ENCODE measurements at regions not wholly inside any gene's neighbourhood (a gene's known extent, or its start where the extent isn't known, plus 50 kb on each side); places are given as distances from the start of the nearest gene placed in this dataset.

- H3K36me3 ChIP-seq (ENCODE audit: control insufficient read depth, insufficient read depth, low read length), result no peaks in the 10 kb centered on the region
- ATAC-seq (no peak), DNase-seq (no peak)
- no peak overlapping the region for H3K4me3 Mint-ChIP-seq
- H3K36me3 Mint-ChIP-seq, result no peaks in the 10 kb centered on the region
- no peak overlapping the region for H3K27ac ChIP-seq (ENCODE audit: low read length)
- H3K27me3 ChIP-seq (ENCODE audit: control insufficient read depth, insufficient read depth, low read length), result no peaks in the 10 kb centered on the region
- intact Hi-C loops (cut with micrococcal nuclease), result no loop called here
- TF ChIP-seq CTCF (IDR thresholded peaks at IDR 0.05), result no peak
- no peaks in the 10 kb centered on the region for H3K4me1 ChIP-seq (ENCODE audit: control insufficient read depth, insufficient read depth, low read length)
- peaks cover 4% of the 10 kb centered on the region for H3K9me3 ChIP-seq (ENCODE audit: control insufficient read depth, insufficient read depth, low read length)
- WGBS (ENCODE audit: insufficient coverage), result 53% methylated on average over 3 of the region's 4 CpGs
- no peaks in the 10 kb centered on the region for H3K27me3 Mint-ChIP-seq (ENCODE audit: low read depth in 2 of 2)
- no peak overlapping the region for H3K4me3 ChIP-seq (ENCODE audit: low read length)
- H3K4me1 Mint-ChIP-seq, result no peaks in the 10 kb centered on the region
- peaks cover 4 to 5% of the 10 kb centered on the region in 2 donors for H3K9me3 Mint-ChIP-seq
- H3K27ac Mint-ChIP-seq, result no peak overlapping the region
Observed at GRCh38 chr2:155830817-155831579, 501.5 kb downstream of the NR4A2 start.

GRCh38 chr2:155830351-155830750, 502.2 kb downstream of the NR4A2 start:
- Mint-ChIP-seq H3K36me3 (no peaks in the 10 kb centered on the region), H3K4me1 (no peaks in the 10 kb centered on the region), H3K9me3 (peaks cover 5 to 7% of the 10 kb centered on the region in 2 donors), H3K27me3 (ENCODE audit: low read depth in 2 of 2) (no peaks in the 10 kb centered on the region), H3K27ac (no peak overlapping the region), H3K4me3 (no peak overlapping the region)
- Histone ChIP-seq H3K27ac (ENCODE audit: low read length) (no peak overlapping the region), H3K27me3 (ENCODE audit: control insufficient read depth, insufficient read depth, low read length) (no peaks in the 10 kb centered on the region), H3K36me3 (ENCODE audit: control insufficient read depth, insufficient read depth, low read length) (no peaks in the 10 kb centered on the region), H3K4me3 (ENCODE audit: low read length) (no peak overlapping the region), H3K4me1 (ENCODE audit: control insufficient read depth, insufficient read depth, low read length) (no peaks in the 10 kb centered on the region), H3K9me3 (ENCODE audit: control insufficient read depth, insufficient read depth, low read length) (peaks cover 4% of the 10 kb centered on the region)
- TF ChIP-seq CTCF (IDR thresholded peaks at IDR 0.05), result no peak
- intact Hi-C loops (cut with micrococcal nuclease), result no loop called here
- DNase-seq (no peak), ATAC-seq (no peak)
- 85% methylated on average over 4 of the region's 5 CpGs for WGBS (ENCODE audit: insufficient coverage)

GRCh38 chr2:155825876-155826275, 506.6 kb downstream of the NR4A2 start:
- Histone ChIP-seq H3K4me1 (ENCODE audit: control insufficient read depth, insufficient read depth, low read length) (no peaks in the 10 kb centered on the region), H3K36me3 (ENCODE audit: control insufficient read depth, insufficient read depth, low read length) (no peaks in the 10 kb centered on the region), H3K27ac (ENCODE audit: low read length) (no peak overlapping the region), H3K9me3 (ENCODE audit: control insufficient read depth, insufficient read depth, low read length) (peaks cover 4% of the 10 kb centered on the region), H3K4me3 (ENCODE audit: low read length) (no peak overlapping the region), H3K27me3 (ENCODE audit: control insufficient read depth, insufficient read depth, low read length) (no peaks in the 10 kb centered on the region)
- no peaks in the 10 kb centered on the region for H3K36me3 Mint-ChIP-seq
- no peak overlapping the region for H3K4me3 Mint-ChIP-seq
- 85% methylated on average over 2 of the region's 2 CpGs for WGBS (ENCODE audit: insufficient coverage)
- no peak for TF ChIP-seq CTCF (IDR thresholded peaks at IDR 0.05)
- no peaks in the 10 kb centered on the region for H3K4me1 Mint-ChIP-seq
- DNase-seq, result no peak
- no peaks in the 10 kb centered on the region for H3K27me3 Mint-ChIP-seq (ENCODE audit: low read depth in 2 of 2)
- H3K27ac Mint-ChIP-seq, result no peak overlapping the region
- intact Hi-C loops (cut with micrococcal nuclease), result no loop called here
- no peak for ATAC-seq
- peaks cover 10 to 11% of the 10 kb centered on the region in 2 donors for H3K9me3 Mint-ChIP-seq

GRCh38 chr2:155815851-155816250, 516.7 kb downstream of the NR4A2 start:
- Mint-ChIP-seq H3K4me3 (no peak overlapping the region), H3K27ac (no peak overlapping the region), H3K27me3 (ENCODE audit: low read depth in 2 of 2) (no peaks in the 10 kb centered on the region), H3K4me1 (no peaks in the 10 kb centered on the region), H3K36me3 (peaks cover 7% of the 10 kb centered on the region), H3K9me3 (peaks cover 13 to 18% of the 10 kb centered on the region in 2 donors)
- Histone ChIP-seq H3K9me3 (ENCODE audit: control insufficient read depth, insufficient read depth, low read length) (peaks cover 5% of the 10 kb centered on the region), H3K4me1 (ENCODE audit: control insufficient read depth, insufficient read depth, low read length) (no peaks in the 10 kb centered on the region), H3K36me3 (ENCODE audit: control insufficient read depth, insufficient read depth, low read length) (no peaks in the 10 kb centered on the region), H3K27ac (ENCODE audit: low read length) (no peak overlapping the region), H3K4me3 (ENCODE audit: low read length) (no peak overlapping the region), H3K27me3 (ENCODE audit: control insufficient read depth, insufficient read depth, low read length) (no peaks in the 10 kb centered on the region)
- DNase-seq (no peak), ATAC-seq (no peak)
- no peak for TF ChIP-seq CTCF (IDR thresholded peaks at IDR 0.05)
- intact Hi-C loops (cut with micrococcal nuclease), result no loop called here

All from natural killer cell (primary cell).